Endodermal cell (in vitro differentiated cells): ENCODE measurements at regions not wholly inside any gene's neighbourhood (a gene's known extent, or its start where the extent isn't known, plus 50 kb on each side); places are given as distances from the start of the nearest gene placed in this dataset.
"Not testable (repeated sequence)": the region's sequence is repeated elsewhere in the genome, so short reads cannot be mapped to it uniquely, and the experiment has no call there.

Source experiments
- DNase-seq: peaks from one replicate; pipeline ENCODE4 v3.0.0-alpha.2; 2017
- H3K27ac ChIP-seq: 2 replicates; pipeline ENCODE4 v1.5.1; 2013; ENCODE audit warnings: mild to moderate bottlenecking, low read depth, low read length, moderate library complexity
- H3K27me3 ChIP-seq: 2 replicates; pipeline ENCODE4 v1.6.1; 2013; ENCODE audit warnings: mild to moderate bottlenecking, low read length, moderate library complexity; ENCODE audit not compliant: insufficient read depth, control insufficient read depth, poor library complexity, severe bottlenecking
- H3K36me3 ChIP-seq: 2 replicates; pipeline ENCODE4 v1.7.0; 2013; ENCODE audit warnings: mild to moderate bottlenecking, low read length, moderate library complexity; ENCODE audit not compliant: control insufficient read depth, insufficient read depth
- H3K4me1 ChIP-seq: one replicate; pipeline ENCODE4 v1.7.0; 2013; ENCODE audit warnings: low read length; ENCODE audit not compliant: control insufficient read depth, insufficient read depth
- H3K4me3 ChIP-seq: 2 replicates; pipeline ENCODE4 v1.5.1; 2013; ENCODE audit warnings: mild to moderate bottlenecking, low read length, moderate library complexity
- H3K9ac ChIP-seq: 2 replicates; pipeline ENCODE4 v1.6.1; 2013; ENCODE audit warnings: mild to moderate bottlenecking, low read length, moderate library complexity; ENCODE audit not compliant: poor library complexity, severe bottlenecking; ENCODE audit errors: extremely low read depth
- H3K9me3 ChIP-seq: 2 replicates; pipeline ENCODE4 v1.6.1; 2013; ENCODE audit warnings: mild to moderate bottlenecking, low read length, moderate library complexity; ENCODE audit not compliant: control insufficient read depth
- H3K27ac Mint-ChIP-seq: 2 replicates; pipeline ENCODE4 v1.8.0; 2020; ENCODE audit warnings: mixed read lengths
- H3K27me3 Mint-ChIP-seq: 2 replicates; pipeline ENCODE4 v1.8.0; 2021; ENCODE audit warnings: mild to moderate bottlenecking, mixed read lengths; ENCODE audit not compliant: insufficient read depth
- H3K36me3 Mint-ChIP-seq: 2 replicates; pipeline ENCODE4 v1.8.0; 2020; ENCODE audit warnings: low read depth, mixed read lengths
- H3K4me1 Mint-ChIP-seq: 2 replicates; pipeline ENCODE4 v1.8.0; 2020; ENCODE audit warnings: mixed read lengths
- H3K4me3 Mint-ChIP-seq: 2 replicates; pipeline ENCODE4 v1.8.0; 2020; ENCODE audit warnings: mild to moderate bottlenecking, moderate library complexity, mixed read lengths
- H3K9me3 Mint-ChIP-seq: 2 replicates; pipeline ENCODE4 v1.8.0; 2020; ENCODE audit warnings: mild to moderate bottlenecking, mixed read lengths
- CTCF ChIP-seq: fragments of 200-600 bp; sonication (generic); conservative IDR thresholded peaks from 2 replicates; pipeline ENCODE4 v1.5.0; 2021; ENCODE audit warnings: antibody characterized with exemption, mild to moderate bottlenecking
- WGBS, 2 experiments: methylation state at CpG; one replicate each; pipeline versions ENCODE4 v1.1.5 to v1.1.7; 2013; ENCODE audit warnings: missing lambda C conversion rate in 2 of 2, mixed read lengths in 1 of 2; ENCODE audit not compliant: insufficient coverage in 1 of 2, insufficient read length in 1 of 2; 5-methylcytosine and 5-hydroxymethylcytosine counted together

- no peaks in the 10 kb centered on the region for H3K9me3 Mint-ChIP-seq
- Histone ChIP-seq H3K9ac (no peak overlapping the region), H3K4me3 (no peak overlapping the region), H3K27me3 (no peaks in the 10 kb centered on the region), H3K4me1 (no peaks in the 10 kb centered on the region), H3K36me3 (no peaks in the 10 kb centered on the region), H3K27ac (no peak overlapping the region), H3K9me3 (no peaks in the 10 kb centered on the region)
- H3K36me3 Mint-ChIP-seq = no peaks in the 10 kb centered on the region
- no peak overlapping the region for H3K27ac Mint-ChIP-seq
- H3K27me3 Mint-ChIP-seq = peaks cover 2% of the 10 kb centered on the region
- no peak for DNase-seq
- H3K4me3 Mint-ChIP-seq = no peak overlapping the region
- TF ChIP-seq CTCF = no peak
- no peaks in the 10 kb centered on the region for H3K4me1 Mint-ChIP-seq
Measured at GRCh38 chr1:99062192-99062591, 57.5 kb upstream of the PLPPR5 start.

- DNase-seq = no peak
Measured at GRCh38 chr1:99069146-99069545, 64.5 kb upstream of the PLPPR5 start.

GRCh38 chr1:99078529-99078928, 73.9 kb upstream of the PLPPR5 start:
- not testable (repeated sequence) for H3K36me3 ChIP-seq

More at GRCh38 chr1:99069146-99069545, 64.5 kb upstream of the PLPPR5 start:
- H3K4me1 Mint-ChIP-seq = peaks cover 6% of the 10 kb centered on the region
- no peak overlapping the region for H3K4me3 Mint-ChIP-seq
- no peaks in the 10 kb centered on the region for H3K27me3 Mint-ChIP-seq
- H3K9me3 Mint-ChIP-seq = no peaks in the 10 kb centered on the region
- 70% methylated on average over 2 to 3 of the region's 3 CpGs for WGBS, 2 experiments
- no peak overlapping the region for H3K27ac Mint-ChIP-seq
- no peaks in the 10 kb centered on the region for H3K36me3 Mint-ChIP-seq
- no peak overlapping the region for H3K27ac ChIP-seq
- H3K9ac ChIP-seq = no peak overlapping the region
- TF ChIP-seq CTCF = no peak
- no peaks in the 10 kb centered on the region for H3K27me3 ChIP-seq
- H3K4me1 ChIP-seq = no peaks in the 10 kb centered on the region
- H3K36me3 ChIP-seq = no peaks in the 10 kb centered on the region
- H3K9me3 ChIP-seq = no peaks in the 10 kb centered on the region
- no peak overlapping the region for H3K4me3 ChIP-seq

GRCh38 chr1:99082366-99082765, 77.7 kb upstream of the PLPPR5 start:
- Histone ChIP-seq H3K36me3 (no peaks in the 10 kb centered on the region), H3K4me1 (no peaks in the 10 kb centered on the region), H3K9ac (no peak overlapping the region), H3K9me3 (peaks cover 2% of the 10 kb centered on the region), H3K4me3 (no peak overlapping the region), H3K27me3 (no peaks in the 10 kb centered on the region), H3K27ac (no peak overlapping the region)
- H3K4me3 Mint-ChIP-seq = no peak overlapping the region
- no peak overlapping the region for H3K27ac Mint-ChIP-seq
- H3K36me3 Mint-ChIP-seq = no peaks in the 10 kb centered on the region
- peaks cover 5% of the 10 kb centered on the region for H3K9me3 Mint-ChIP-seq
- no peaks in the 10 kb centered on the region for H3K27me3 Mint-ChIP-seq
- TF ChIP-seq CTCF = no peak
- 80 to 90% methylated on average over 1 to 2 of the region's 2 CpGs for WGBS, 2 experiments
- DNase-seq = no peak
- no peaks in the 10 kb centered on the region for H3K4me1 Mint-ChIP-seq

More at GRCh38 chr1:99078529-99078928, 73.9 kb upstream of the PLPPR5 start:
- not testable (repeated sequence) for H3K9me3 ChIP-seq, H3K9ac ChIP-seq, H3K27ac ChIP-seq, H3K36me3 Mint-ChIP-seq, H3K27me3 Mint-ChIP-seq, H3K4me3 ChIP-seq, H3K4me1 Mint-ChIP-seq, DNase-seq, H3K4me3 Mint-ChIP-seq, H3K9me3 Mint-ChIP-seq, H3K27me3 ChIP-seq, H3K4me1 ChIP-seq, H3K27ac Mint-ChIP-seq
- WGBS, 2 experiments = 88 to 96% methylated on average over 5 to 31 of the region's 31 CpGs
